ENCODE measurements at regions not wholly inside any gene's neighbourhood (a gene's known extent, or its start where the extent isn't known, plus 50 kb on each side); places are given as distances from the start of the nearest gene placed in this dataset.

DNA sequence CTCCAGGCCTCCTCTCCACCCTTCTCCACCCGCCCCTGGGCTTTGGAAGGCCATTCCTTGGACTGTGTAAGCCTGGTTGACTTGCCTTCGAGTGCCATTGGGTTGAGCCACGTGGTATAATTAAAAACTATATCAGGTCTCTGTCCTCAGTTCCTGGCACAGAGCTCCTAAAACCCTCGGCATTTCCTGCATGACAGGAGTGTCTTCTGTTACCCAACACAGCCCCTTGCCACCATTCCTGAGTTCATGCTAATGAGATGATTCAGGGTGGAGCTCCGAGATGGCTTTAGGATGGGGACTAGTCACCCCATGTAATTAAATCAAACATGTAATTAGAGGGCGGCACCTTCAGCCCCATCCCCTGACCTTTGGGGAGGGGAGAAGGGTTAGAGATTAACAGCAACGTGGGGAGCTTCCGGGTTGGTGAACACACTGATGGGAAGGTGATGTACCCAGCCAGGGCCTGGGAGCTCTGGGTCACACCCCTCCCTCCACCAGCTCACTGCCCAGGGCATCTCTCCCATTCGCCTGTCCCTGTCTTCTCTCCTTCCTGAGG, 256.4 kb downstream of the FAM43A start:
- TF ChIP-seq ZNF788 (CRISPR knock-in tag; IDR thresholded peaks at IDR 0.05; ENCODE audit: borderline replicate concordance): no peak
- TF ChIP-seq ZSCAN30 (CRISPR knock-in tag; IDR thresholded peaks at IDR 0.05): no peak
- TF ChIP-seq ZZZ3 (CRISPR knock-in tag; IDR thresholded peaks at IDR 0.05; ENCODE audit: borderline replicate concordance): no peak
- TF ChIP-seq, protein P1, sequence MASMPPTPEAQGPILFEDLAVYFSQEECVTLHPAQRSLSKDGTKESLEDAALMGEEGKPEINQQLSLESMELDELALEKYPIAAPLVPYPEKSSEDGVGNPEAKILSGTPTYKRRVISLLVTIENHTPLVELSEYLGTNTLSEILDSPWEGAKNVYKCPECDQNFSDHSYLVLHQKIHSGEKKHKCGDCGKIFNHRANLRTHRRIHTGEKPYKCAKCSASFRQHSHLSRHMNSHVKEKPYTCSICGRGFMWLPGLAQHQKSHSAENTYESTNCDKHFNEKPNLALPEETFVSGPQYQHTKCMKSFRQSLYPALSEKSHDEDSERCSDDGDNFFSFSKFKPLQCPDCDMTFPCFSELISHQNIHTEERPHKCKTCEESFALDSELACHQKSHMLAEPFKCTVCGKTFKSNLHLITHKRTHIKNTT (CRISPR knock-in tag; IDR thresholded peaks at IDR 0.05): no peak
- TF ChIP-seq CREM (IDR thresholded peaks at IDR 0.05): no peak
- TF ChIP-seq CREM (CRISPR knock-in tag; IDR thresholded peaks at IDR 0.05): no peak
- TF ChIP-seq TCF7L2 (IDR thresholded peaks at IDR 0.05; ENCODE audit: low read depth, low read length): no peak
- no peak for TF ChIP-seq SP2 (CRISPR knock-in tag; IDR thresholded peaks at IDR 0.05)
- no peak for TF ChIP-seq SALL1 (CRISPR knock-in tag; IDR thresholded peaks at IDR 0.05)
